ENCODE measurements at regions not wholly inside any gene's neighbourhood (a gene's known extent, or its start where the extent isn't known, plus 50 kb on each side); places are given as distances from the start of the nearest gene placed in this dataset.
"Not testable (repeated sequence)": the region's sequence is repeated elsewhere in the genome, so short reads cannot be mapped to it uniquely, and the experiment has no call there.

DNA sequence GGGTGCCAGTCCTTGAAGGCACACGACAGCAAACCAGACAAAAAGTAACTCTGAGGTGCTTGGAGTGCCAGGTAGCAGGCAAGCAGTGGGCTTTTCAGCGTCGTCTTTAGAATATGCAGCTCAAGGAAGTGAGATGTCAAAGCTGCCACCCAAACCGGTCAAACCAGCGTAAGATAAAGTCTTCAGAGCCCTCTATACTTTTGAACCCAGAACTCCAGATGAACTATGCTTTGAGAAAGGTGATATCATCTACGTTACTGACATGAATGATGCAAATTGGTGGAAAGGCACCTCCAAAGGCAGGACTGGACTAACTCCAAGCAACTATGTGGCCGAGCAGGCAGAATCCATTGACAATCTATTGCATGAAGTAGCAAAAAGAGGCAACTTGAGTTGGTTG lies 95.9 kb downstream of the TBX3 start:
- Histone ChIP-seq H3K27me3 (replicated peaks; ENCODE audit: control insufficient read depth, insufficient read depth, low read length, poor library complexity, severe bottlenecking) (no peaks in the 10 kb centered on the region), H3K9me3 (ENCODE audit: control insufficient read depth, low read length) (no peaks in the 10 kb centered on the region), H3K4me3 (ENCODE audit: insufficient read depth, low read depth, low read length, poor library complexity, severe bottlenecking) (no peak overlapping the region), H3K4me1 (ENCODE audit: control insufficient read depth, insufficient read depth, low read length, poor library complexity, severe bottlenecking) (no peaks in the 10 kb centered on the region), H3K36me3 (ENCODE audit: control insufficient read depth, insufficient read depth, low read length) (no peaks in the 10 kb centered on the region), H3K27ac (ENCODE audit: insufficient read depth, low read length, poor library complexity, severe bottlenecking) (no peak overlapping the region)
- DNase-seq: no peak

DNA sequence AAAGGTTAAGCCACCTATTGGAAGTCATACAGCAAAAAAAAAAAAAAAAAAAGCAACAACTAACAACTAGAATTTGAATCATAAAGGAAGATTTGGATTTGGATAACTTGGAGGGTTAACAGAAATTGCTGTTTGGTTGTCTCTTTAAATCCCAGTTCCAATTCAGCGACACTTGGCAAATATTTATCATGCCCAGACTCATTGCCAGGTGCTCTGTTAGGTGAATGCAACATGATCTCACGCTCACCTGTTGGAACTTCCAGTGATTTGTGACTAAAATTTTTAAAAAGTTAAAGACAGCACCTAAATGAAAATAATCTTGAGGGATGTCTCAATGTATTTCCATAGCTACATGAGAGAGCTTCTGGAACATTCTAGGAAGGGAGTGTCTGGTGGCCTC lies 103.7 kb downstream of the TBX3 start:
- no peaks in the 10 kb centered on the region for H3K36me3 ChIP-seq (ENCODE audit: control insufficient read depth, insufficient read depth, low read length)
- no peak overlapping the region for H3K4me3 ChIP-seq (ENCODE audit: insufficient read depth, low read depth, low read length, poor library complexity, severe bottlenecking)
- DNase-seq: no peak
- no peaks in the 10 kb centered on the region for H3K4me1 ChIP-seq (ENCODE audit: control insufficient read depth, insufficient read depth, low read length, poor library complexity, severe bottlenecking)
- H3K27ac ChIP-seq (ENCODE audit: insufficient read depth, low read length, poor library complexity, severe bottlenecking): no peak overlapping the region
- no peaks in the 10 kb centered on the region for H3K27me3 ChIP-seq (replicated peaks; ENCODE audit: control insufficient read depth, insufficient read depth, low read length, poor library complexity, severe bottlenecking)
- no peaks in the 10 kb centered on the region for H3K9me3 ChIP-seq (ENCODE audit: control insufficient read depth, low read length)

DNA sequence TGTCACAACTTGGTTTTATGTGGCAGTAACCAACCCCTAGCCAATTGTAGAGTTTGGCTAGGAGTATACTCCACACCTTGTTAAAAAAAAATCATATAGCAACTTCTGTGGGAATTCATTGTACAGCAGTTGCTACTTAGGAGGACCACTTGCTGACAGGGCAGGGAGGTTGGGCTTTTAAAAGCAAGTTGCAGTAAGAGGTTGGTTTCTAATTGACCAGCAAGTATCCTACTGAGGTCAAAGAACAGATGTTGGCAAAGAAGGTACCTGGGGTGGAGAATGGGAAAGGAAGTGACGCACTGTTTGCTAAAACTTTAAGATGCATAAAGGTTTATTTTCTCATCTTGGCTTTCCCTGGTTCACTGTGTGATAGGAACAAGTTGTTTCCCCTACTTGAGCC lies 104.6 kb downstream of the TBX3 start:
- no peaks in the 10 kb centered on the region for H3K4me1 ChIP-seq (ENCODE audit: control insufficient read depth, insufficient read depth, low read length, poor library complexity, severe bottlenecking)
- no peak for DNase-seq
- no peaks in the 10 kb centered on the region for H3K9me3 ChIP-seq (ENCODE audit: control insufficient read depth, low read length)
- no peak overlapping the region for H3K27ac ChIP-seq (ENCODE audit: insufficient read depth, low read length, poor library complexity, severe bottlenecking)
- no peak overlapping the region for H3K4me3 ChIP-seq (ENCODE audit: insufficient read depth, low read depth, low read length, poor library complexity, severe bottlenecking)
- no peaks in the 10 kb centered on the region for H3K36me3 ChIP-seq (ENCODE audit: control insufficient read depth, insufficient read depth, low read length)
- no peaks in the 10 kb centered on the region for H3K27me3 ChIP-seq (replicated peaks; ENCODE audit: control insufficient read depth, insufficient read depth, low read length, poor library complexity, severe bottlenecking)

DNA sequence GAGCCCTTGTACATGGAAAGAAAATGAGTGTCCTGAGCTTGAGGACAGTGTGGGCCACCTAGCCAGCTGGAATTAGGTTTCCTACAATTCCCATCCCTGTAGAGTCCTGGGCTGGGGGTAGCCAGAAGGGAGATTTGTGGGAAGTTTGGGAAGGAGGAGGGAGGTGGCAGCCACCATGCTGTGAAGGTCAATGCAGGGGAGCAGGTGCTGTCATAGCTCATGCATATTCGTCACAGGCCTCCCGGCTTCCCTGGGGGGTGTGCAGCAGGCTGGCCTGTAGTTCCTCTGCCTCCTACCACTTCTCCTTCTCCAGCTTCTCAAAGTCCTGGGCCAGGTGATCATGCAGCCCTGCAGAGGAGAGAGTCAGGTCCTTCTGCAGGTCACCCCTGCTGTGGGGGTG lies 121.3 kb downstream of the TBX3 start:
- Histone ChIP-seq H3K4me3 (ENCODE audit: insufficient read depth, low read depth, low read length, poor library complexity, severe bottlenecking) (no peak overlapping the region), H3K27me3 (replicated peaks; ENCODE audit: control insufficient read depth, insufficient read depth, low read length, poor library complexity, severe bottlenecking) (no peaks in the 10 kb centered on the region), H3K27ac (ENCODE audit: insufficient read depth, low read length, poor library complexity, severe bottlenecking) (no peak overlapping the region), H3K9me3 (ENCODE audit: control insufficient read depth, low read length) (no peaks in the 10 kb centered on the region), H3K4me1 (ENCODE audit: control insufficient read depth, insufficient read depth, low read length, poor library complexity, severe bottlenecking) (no peaks in the 10 kb centered on the region), H3K36me3 (ENCODE audit: control insufficient read depth, insufficient read depth, low read length) (no peaks in the 10 kb centered on the region)
- DNase-seq: no peak

DNA sequence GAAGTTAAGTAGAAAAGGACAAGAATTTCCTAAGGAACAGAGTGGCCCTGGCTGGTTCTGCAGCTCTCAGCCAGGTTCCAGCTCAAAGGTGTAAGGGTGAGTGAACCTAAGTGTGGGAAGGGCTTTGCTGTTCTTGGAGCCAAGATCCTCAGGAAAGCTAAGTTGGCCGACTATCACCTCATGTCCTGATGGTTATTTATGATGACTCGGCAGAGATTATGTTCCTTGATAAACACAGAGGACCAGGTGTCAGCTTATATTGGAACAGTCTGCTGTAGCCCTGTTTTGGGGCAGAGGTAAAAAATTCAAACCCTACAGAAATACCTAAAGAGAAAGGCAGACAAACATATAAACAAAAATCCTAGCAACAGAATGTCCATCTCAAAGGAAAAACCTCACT lies 128.5 kb downstream of the TBX3 start:
- no peak for DNase-seq

DNA sequence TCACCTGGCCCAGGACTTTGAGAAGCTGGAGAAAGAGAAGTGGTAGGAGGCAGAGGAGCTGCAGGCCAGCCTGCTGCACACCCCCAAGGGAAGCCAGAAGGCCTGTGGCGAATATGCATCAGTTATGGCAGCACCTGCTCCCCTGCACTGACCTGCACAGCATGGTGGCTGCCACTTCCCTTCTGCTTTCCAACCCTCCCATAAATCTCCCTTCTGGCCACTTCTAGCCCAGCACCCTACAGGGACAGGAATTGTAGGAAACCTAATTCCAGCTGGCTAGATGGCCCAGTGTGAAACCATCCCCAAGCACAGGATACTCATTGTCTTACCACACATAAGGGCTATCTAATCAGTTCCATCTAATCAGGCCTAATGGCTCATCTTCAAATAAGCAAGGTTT lies 136.3 kb downstream of the TBX3 start:
- H3K27me3 ChIP-seq (replicated peaks; ENCODE audit: control insufficient read depth, insufficient read depth, low read length, poor library complexity, severe bottlenecking): no peaks in the 10 kb centered on the region
- no peaks in the 10 kb centered on the region for H3K9me3 ChIP-seq (ENCODE audit: control insufficient read depth, low read length)
- no peak overlapping the region for H3K27ac ChIP-seq (ENCODE audit: insufficient read depth, low read length, poor library complexity, severe bottlenecking)
- H3K4me1 ChIP-seq (ENCODE audit: control insufficient read depth, insufficient read depth, low read length, poor library complexity, severe bottlenecking): no peaks in the 10 kb centered on the region
- H3K36me3 ChIP-seq (ENCODE audit: control insufficient read depth, insufficient read depth, low read length): no peaks in the 10 kb centered on the region
- DNase-seq: no peak
- H3K4me3 ChIP-seq (ENCODE audit: insufficient read depth, low read depth, low read length, poor library complexity, severe bottlenecking): no peak overlapping the region

More for the DNA sequence above, 128.5 kb downstream of the TBX3 start:
- no peaks in the 10 kb centered on the region for H3K4me1 ChIP-seq (ENCODE audit: control insufficient read depth, insufficient read depth, low read length, poor library complexity, severe bottlenecking)
- no peaks in the 10 kb centered on the region for H3K36me3 ChIP-seq (ENCODE audit: control insufficient read depth, insufficient read depth, low read length)
- no peak overlapping the region for H3K27ac ChIP-seq (ENCODE audit: insufficient read depth, low read length, poor library complexity, severe bottlenecking)
- no peaks in the 10 kb centered on the region for H3K9me3 ChIP-seq (ENCODE audit: control insufficient read depth, low read length)
- H3K4me3 ChIP-seq (ENCODE audit: insufficient read depth, low read depth, low read length, poor library complexity, severe bottlenecking): no peak overlapping the region
- no peaks in the 10 kb centered on the region for H3K27me3 ChIP-seq (replicated peaks; ENCODE audit: control insufficient read depth, insufficient read depth, low read length, poor library complexity, severe bottlenecking)

DNA sequence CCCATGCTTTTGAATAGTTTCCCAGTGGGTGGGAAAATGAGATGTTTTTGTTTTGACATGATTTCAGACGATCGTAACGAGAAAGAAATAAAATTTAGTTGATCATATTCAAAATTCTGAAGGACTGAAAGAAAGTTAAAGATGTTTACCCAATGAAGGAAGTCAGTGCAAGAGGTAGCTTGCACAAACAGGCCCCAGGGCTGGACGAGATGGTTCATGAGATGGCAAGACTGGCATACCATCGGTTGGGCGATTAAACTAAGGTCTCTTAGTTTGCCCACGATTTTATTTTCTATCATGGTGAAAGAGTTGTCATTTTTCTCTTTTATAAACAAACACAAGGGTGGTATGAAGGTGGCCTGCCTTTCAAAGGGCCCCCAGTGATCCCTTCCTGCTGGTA lies 124.5 kb upstream of the TBX5 start:
- Histone ChIP-seq H3K4me3 (ENCODE audit: insufficient read depth, low read depth, low read length, poor library complexity, severe bottlenecking) (no peak overlapping the region), H3K36me3 (ENCODE audit: control insufficient read depth, insufficient read depth, low read length) (no peaks in the 10 kb centered on the region), H3K27me3 (replicated peaks; ENCODE audit: control insufficient read depth, insufficient read depth, low read length, poor library complexity, severe bottlenecking) (no peaks in the 10 kb centered on the region), H3K4me1 (ENCODE audit: control insufficient read depth, insufficient read depth, low read length, poor library complexity, severe bottlenecking) (no peaks in the 10 kb centered on the region), H3K27ac (ENCODE audit: insufficient read depth, low read length, poor library complexity, severe bottlenecking) (no peak overlapping the region), H3K9me3 (ENCODE audit: control insufficient read depth, low read length) (no peaks in the 10 kb centered on the region)
- DNase-seq: no peak

DNA sequence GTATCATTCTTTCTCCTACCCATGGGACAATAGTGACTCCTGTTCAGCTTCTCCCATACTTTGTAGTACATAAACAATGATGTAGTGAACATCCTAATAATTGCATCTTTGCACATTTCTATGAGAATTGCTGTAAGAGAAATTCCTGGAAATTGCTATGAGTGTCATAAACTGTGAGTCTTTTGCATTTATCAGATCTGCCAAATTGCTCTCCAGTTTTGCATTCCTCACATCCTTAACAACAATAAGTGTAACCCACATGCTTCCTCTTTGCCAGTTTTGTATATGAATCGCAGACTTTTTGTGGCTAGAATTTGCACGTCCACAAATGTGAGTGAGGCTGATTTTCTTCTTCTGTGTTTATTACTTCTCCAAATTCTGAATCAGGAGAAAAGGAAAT lies 124.0 kb upstream of the TBX5 start:
- H3K9me3 ChIP-seq (ENCODE audit: control insufficient read depth, low read length): no peaks in the 10 kb centered on the region
- H3K27ac ChIP-seq (ENCODE audit: insufficient read depth, low read length, poor library complexity, severe bottlenecking): no peak overlapping the region
- H3K4me3 ChIP-seq (ENCODE audit: insufficient read depth, low read depth, low read length, poor library complexity, severe bottlenecking): no peak overlapping the region
- H3K4me1 ChIP-seq (ENCODE audit: control insufficient read depth, insufficient read depth, low read length, poor library complexity, severe bottlenecking): no peaks in the 10 kb centered on the region
- H3K27me3 ChIP-seq (replicated peaks; ENCODE audit: control insufficient read depth, insufficient read depth, low read length, poor library complexity, severe bottlenecking): no peaks in the 10 kb centered on the region
- no peaks in the 10 kb centered on the region for H3K36me3 ChIP-seq (ENCODE audit: control insufficient read depth, insufficient read depth, low read length)
- no peak for DNase-seq

DNA sequence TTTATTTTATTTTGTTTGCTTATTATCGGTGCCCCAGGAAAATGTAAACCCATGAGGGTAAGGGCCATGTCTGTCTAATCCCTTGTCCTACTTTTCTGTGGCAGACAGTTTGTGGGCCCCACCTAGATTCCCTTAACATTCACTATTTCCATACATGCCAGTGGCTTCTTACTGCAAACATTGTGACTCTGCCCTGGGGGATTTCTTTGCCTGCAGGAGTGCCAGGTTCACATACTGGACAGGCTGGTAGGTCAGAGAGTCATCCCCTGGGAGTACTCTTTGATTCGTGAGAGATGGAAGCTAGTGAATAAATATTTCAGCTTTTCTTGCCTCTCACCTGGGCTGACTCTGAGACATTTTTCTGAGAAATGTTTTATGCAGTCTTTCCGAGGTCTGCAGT lies 122.8 kb upstream of the TBX5 start:
- H3K9me3 ChIP-seq (ENCODE audit: control insufficient read depth, low read length): no peaks in the 10 kb centered on the region
- no peak overlapping the region for H3K27ac ChIP-seq (ENCODE audit: insufficient read depth, low read length, poor library complexity, severe bottlenecking)
- H3K4me3 ChIP-seq (ENCODE audit: insufficient read depth, low read depth, low read length, poor library complexity, severe bottlenecking): no peak overlapping the region
- H3K4me1 ChIP-seq (ENCODE audit: control insufficient read depth, insufficient read depth, low read length, poor library complexity, severe bottlenecking): no peaks in the 10 kb centered on the region
- no peaks in the 10 kb centered on the region for H3K36me3 ChIP-seq (ENCODE audit: control insufficient read depth, insufficient read depth, low read length)
- DNase-seq: no peak
- no peaks in the 10 kb centered on the region for H3K27me3 ChIP-seq (replicated peaks; ENCODE audit: control insufficient read depth, insufficient read depth, low read length, poor library complexity, severe bottlenecking)

DNA sequence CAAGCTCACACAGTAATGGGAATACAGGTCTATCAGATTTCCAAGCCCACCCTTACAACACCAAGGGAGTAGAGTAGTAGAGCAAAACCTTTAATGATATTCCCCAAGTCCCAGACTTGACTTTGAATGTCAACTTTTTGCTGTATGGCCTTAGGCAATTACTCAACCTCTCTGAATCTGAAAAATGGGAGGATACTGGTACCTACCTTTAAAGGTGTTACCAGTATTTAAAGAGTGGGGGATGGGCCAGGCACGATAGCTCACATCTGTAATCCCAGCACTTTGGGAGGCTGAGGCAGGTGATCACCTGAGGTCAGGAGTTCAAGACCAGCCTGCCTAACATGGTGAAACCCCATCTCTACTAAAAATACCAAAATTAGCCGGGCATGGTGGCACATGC lies 115.2 kb upstream of the TBX5 start:
- not testable (repeated sequence) for DNase-seq; H3K36me3 ChIP-seq (ENCODE audit: control insufficient read depth, insufficient read depth, low read length); H3K27ac ChIP-seq (ENCODE audit: insufficient read depth, low read length, poor library complexity, severe bottlenecking); H3K4me3 ChIP-seq (ENCODE audit: insufficient read depth, low read depth, low read length, poor library complexity, severe bottlenecking); H3K4me1 ChIP-seq (ENCODE audit: control insufficient read depth, insufficient read depth, low read length, poor library complexity, severe bottlenecking); H3K9me3 ChIP-seq (ENCODE audit: control insufficient read depth, low read length); H3K27me3 ChIP-seq (replicated peaks; ENCODE audit: control insufficient read depth, insufficient read depth, low read length, poor library complexity, severe bottlenecking)

DNA sequence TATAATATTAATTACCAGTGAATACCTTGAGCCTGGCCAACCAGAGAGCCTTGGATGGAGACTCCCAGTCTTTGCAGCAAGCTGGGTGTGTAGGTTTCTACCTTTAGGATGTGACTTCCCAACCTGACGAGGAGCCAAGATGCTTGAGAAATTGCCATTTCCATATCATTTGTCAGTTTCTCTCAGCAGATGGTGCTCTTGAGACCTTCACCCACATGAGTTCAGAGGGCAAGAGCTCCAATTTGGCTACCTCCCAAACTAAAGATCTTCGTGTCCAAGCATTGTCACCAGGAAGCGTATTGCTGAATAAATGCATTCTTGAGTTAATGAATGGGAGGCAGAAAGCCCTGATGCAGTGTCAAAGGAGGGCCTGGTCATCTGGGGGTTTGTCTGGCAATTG lies 106.4 kb upstream of the TBX5 start:
- no peak for DNase-seq
- no peaks in the 10 kb centered on the region for H3K9me3 ChIP-seq (ENCODE audit: control insufficient read depth, low read length)
- no peaks in the 10 kb centered on the region for H3K27me3 ChIP-seq (replicated peaks; ENCODE audit: control insufficient read depth, insufficient read depth, low read length, poor library complexity, severe bottlenecking)
- H3K4me3 ChIP-seq (ENCODE audit: insufficient read depth, low read depth, low read length, poor library complexity, severe bottlenecking): no peak overlapping the region
- no peaks in the 10 kb centered on the region for H3K4me1 ChIP-seq (ENCODE audit: control insufficient read depth, insufficient read depth, low read length, poor library complexity, severe bottlenecking)
- H3K36me3 ChIP-seq (ENCODE audit: control insufficient read depth, insufficient read depth, low read length): no peaks in the 10 kb centered on the region
- H3K27ac ChIP-seq (ENCODE audit: insufficient read depth, low read length, poor library complexity, severe bottlenecking): no peak overlapping the region

All from effector memory CD4-positive, alpha-beta T cell (primary cell).